ENCODE measurements at regions not wholly inside any gene's neighbourhood (a gene's known extent, or its start where the extent isn't known, plus 50 kb on each side); places are given as distances from the start of the nearest gene placed in this dataset.
"Not testable (repeated sequence)": the region's sequence is repeated elsewhere in the genome, so short reads cannot be mapped to it uniquely, and the experiment has no call there.

- not testable (repeated sequence) for DNase-seq (ENCODE audit: low read depth)
These were observed 84.7 kb downstream of the METTL2B start for GRCh38 chr7:128561116-128561722.

- DNase-seq (ENCODE audit: low read depth): not testable (repeated sequence)
These were observed 86.2 kb downstream of the METTL2B start for GRCh38 chr7:128562795-128563194.

GRCh38 chr7:128564123-128564700 lies 87.7 kb downstream of the METTL2B start:
- DNase-seq (ENCODE audit: low read depth): not testable (repeated sequence)

- DNase-seq (ENCODE audit: low read depth): not testable (repeated sequence)
These were observed 88.7 kb downstream of the METTL2B start for GRCh38 chr7:128564932-128565864.

GRCh38 chr7:128575277-128575676 lies 96.8 kb upstream of the GARIN1A start:
- DNase-seq (ENCODE audit: low read depth): not testable (repeated sequence)

GRCh38 chr7:128576953-128577352 lies 95.1 kb upstream of the GARIN1A start:
- DNase-seq (ENCODE audit: low read depth): not testable (repeated sequence)

GRCh38 chr7:128579843-128580242 lies 92.2 kb upstream of the GARIN1A start:
- not testable (repeated sequence) for DNase-seq (ENCODE audit: low read depth)

GRCh38 chr7:128581100-128581499 lies 91.0 kb upstream of the GARIN1A start:
- not testable (repeated sequence) for DNase-seq (ENCODE audit: low read depth)

GRCh38 chr7:128581825-128582561 lies 90.1 kb upstream of the GARIN1A start:
- not testable (repeated sequence) for DNase-seq (ENCODE audit: low read depth)

- not testable (repeated sequence) for DNase-seq (ENCODE audit: low read depth)
These were observed 85.4 kb upstream of the GARIN1A start for GRCh38 chr7:128586715-128587114.

GRCh38 chr7:128591705-128592104 lies 80.4 kb upstream of the GARIN1A start:
- no peak for DNase-seq (ENCODE audit: low read depth)

GRCh38 chr7:128592209-128592608 lies 79.9 kb upstream of the GARIN1A start:
- not testable (repeated sequence) for DNase-seq (ENCODE audit: low read depth)

- DNase-seq (ENCODE audit: low read depth): not testable (repeated sequence)
These were observed 78.0 kb upstream of the GARIN1A start for GRCh38 chr7:128594061-128594460.

- not testable (repeated sequence) for DNase-seq (ENCODE audit: low read depth)
These were observed 75.6 kb upstream of the GARIN1A start for GRCh38 chr7:128596336-128597128.

GRCh38 chr7:128598946-128599345 lies 73.1 kb upstream of the GARIN1A start:
- DNase-seq (ENCODE audit: low read depth): not testable (repeated sequence)

- DNase-seq (ENCODE audit: low read depth): peak; percentile 24
These were observed 63.2 kb upstream of the GARIN1A start for GRCh38 chr7:128608678-128609421.

- DNase-seq (ENCODE audit: low read depth): not testable (repeated sequence)
These were observed 58.7 kb upstream of the GARIN1A start for GRCh38 chr7:128613366-128613765.

- DNase-seq (ENCODE audit: low read depth): not testable (repeated sequence)
These were observed 57.3 kb upstream of the GARIN1A start for GRCh38 chr7:128614812-128615211.

GRCh38 chr7:128616799-128617198 lies 55.3 kb upstream of the GARIN1A start:
- not testable (repeated sequence) for DNase-seq (ENCODE audit: low read depth)
